ENCODE measurements at regions not wholly inside any gene's neighbourhood (a gene's known extent, or its start where the extent isn't known, plus 50 kb on each side); places are given as distances from the start of the nearest gene placed in this dataset.

DNA sequence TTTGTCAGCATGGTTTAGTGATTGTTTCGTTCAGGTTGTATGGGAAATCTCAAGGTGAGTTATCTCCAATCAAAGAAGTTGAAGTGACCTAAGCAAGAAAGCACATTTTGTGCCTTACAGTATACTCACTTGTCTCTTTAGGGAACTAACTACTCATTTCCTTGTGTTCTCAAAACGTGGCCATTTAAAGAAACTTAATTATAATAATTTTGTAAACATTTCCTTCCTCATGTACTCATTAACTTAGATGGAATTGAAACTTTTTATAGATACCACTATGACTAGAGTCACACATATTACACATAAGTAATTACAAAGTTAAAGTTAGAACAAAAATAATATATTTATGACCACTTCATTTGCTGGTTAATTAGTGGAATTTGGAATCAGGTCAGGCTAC is 552.6 kb downstream of the MRPL39 start:
- Histone ChIP-seq H2AFZ (ENCODE audit: low read length) (no peak overlapping the region), H3K9me3 (replicated peaks; ENCODE audit: insufficient read depth, low read length) (no peaks in the 10 kb centered on the region), H3K4me3 (ENCODE audit: low read length) (no peak overlapping the region), H3K27me3 (replicated peaks; ENCODE audit: insufficient read depth, low read length) (no peaks in the 10 kb centered on the region), H3K27ac (ENCODE audit: low read length) (no peak overlapping the region), H4K20me1 (ENCODE audit: insufficient read depth, low read length) (no peaks in the 10 kb centered on the region), H3K4me1 (ENCODE audit: low read length) (no peaks in the 10 kb centered on the region), H3K36me3 (replicated peaks; ENCODE audit: insufficient read depth, low read length) (no peaks in the 10 kb centered on the region), H3K79me2 (ENCODE audit: low read length) (no peaks in the 10 kb centered on the region), H3K9me2 (replicated peaks; ENCODE audit: insufficient read depth, low read length) (no peaks in the 10 kb centered on the region), H3F3A (ENCODE audit: insufficient read depth, low read length) (no peaks in the 10 kb centered on the region), H3K4me2 (ENCODE audit: low read depth, low read length) (no peak overlapping the region), H3K9ac (ENCODE audit: low read length) (no peak overlapping the region)
- TF ChIP-seq, protein P1, sequence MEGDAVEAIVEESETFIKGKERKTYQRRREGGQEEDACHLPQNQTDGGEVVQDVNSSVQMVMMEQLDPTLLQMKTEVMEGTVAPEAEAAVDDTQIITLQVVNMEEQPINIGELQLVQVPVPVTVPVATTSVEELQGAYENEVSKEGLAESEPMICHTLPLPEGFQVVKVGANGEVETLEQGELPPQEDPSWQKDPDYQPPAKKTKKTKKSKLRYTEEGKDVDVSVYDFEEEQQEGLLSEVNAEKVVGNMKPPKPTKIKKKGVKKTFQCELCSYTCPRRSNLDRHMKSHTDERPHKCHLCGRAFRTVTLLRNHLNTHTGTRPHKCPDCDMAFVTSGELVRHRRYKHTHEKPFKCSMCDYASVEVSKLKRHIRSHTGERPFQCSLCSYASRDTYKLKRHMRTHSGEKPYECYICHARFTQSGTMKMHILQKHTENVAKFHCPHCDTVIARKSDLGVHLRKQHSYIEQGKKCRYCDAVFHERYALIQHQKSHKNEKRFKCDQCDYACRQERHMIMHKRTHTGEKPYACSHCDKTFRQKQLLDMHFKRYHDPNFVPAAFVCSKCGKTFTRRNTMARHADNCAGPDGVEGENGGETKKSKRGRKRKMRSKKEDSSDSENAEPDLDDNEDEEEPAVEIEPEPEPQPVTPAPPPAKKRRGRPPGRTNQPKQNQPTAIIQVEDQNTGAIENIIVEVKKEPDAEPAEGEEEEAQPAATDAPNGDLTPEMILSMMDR (IDR thresholded peaks at IDR 0.05; ENCODE audit: low read length): no peak
- no peak for TF ChIP-seq EZH2 (optimal IDR thresholded peaks at IDR 0.05; ENCODE audit: low read depth, low read length)
- no peak for TF ChIP-seq EZH2phosphoT487 (IDR thresholded peaks at IDR 0.05; ENCODE audit: low read length)
- no peak for DNase-seq

DNA sequence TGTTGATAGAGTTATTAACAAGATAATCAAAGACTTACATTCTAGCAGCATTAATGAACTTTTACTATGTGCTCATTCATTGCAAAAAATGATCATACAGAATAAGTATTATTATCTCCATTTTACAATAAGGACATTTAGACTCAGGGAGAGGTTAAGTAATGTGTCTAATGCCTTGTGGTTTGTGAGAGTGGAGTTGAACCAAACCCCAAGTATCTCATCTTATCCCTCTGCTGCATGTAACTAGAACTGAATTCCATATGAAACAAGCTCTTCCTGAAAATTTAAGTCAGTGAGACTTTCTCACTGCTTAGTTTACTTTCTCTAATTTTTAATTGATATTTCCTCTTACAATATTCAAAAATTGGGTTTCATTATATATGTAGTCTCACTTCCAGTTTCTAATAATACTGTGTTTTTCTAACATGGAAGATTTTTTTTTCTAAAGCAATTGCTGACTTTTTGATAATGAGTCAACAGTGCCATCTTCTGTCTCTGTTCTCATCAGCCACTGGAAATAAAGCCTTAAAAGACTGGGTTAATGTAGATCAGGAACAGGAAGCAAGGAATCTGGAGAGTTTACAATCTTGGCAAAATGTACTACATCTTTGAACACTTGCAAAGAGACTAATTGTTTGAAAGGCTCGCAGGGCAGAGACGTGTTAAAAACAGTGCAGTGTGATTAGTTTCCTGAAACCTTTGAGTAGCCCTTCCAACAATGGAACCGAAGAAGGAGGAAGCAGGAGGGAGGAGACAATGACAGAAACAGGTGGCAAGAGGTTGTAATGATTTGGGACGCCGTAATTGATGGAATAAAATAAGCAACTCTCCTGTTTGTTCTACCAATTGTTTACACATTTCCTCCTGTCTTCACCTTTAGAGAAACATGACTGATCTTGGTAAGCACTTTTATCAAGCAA is 567.6 kb downstream of the MRPL39 start:
- DNase-seq: peak; percentile 66
- Histone ChIP-seq H3K27ac (ENCODE audit: low read length) (no peak overlapping the region), H4K20me1 (ENCODE audit: insufficient read depth, low read length) (no peaks in the 10 kb centered on the region), H3K27me3 (replicated peaks; ENCODE audit: insufficient read depth, low read length) (no peaks in the 10 kb centered on the region), H3K9me3 (replicated peaks; ENCODE audit: insufficient read depth, low read length) (no peaks in the 10 kb centered on the region), H3K4me3 (ENCODE audit: low read length) (peak overlapping the region; percentile 53), H3K36me3 (replicated peaks; ENCODE audit: insufficient read depth, low read length) (no peaks in the 10 kb centered on the region), H3K9me2 (replicated peaks; ENCODE audit: insufficient read depth, low read length) (no peaks in the 10 kb centered on the region), H3K4me2 (ENCODE audit: low read depth, low read length) (peak overlapping the region; percentile 60), H3K9ac (ENCODE audit: low read length) (no peak overlapping the region; the same call in 1 of the 2 replicates), H3K4me1 (ENCODE audit: low read length) (peaks cover 11% of the 10 kb centered on the region), H2AFZ (ENCODE audit: low read length) (peak overlapping the region; percentile 78), H3F3A (ENCODE audit: insufficient read depth, low read length) (no peaks in the 10 kb centered on the region), H3K79me2 (ENCODE audit: low read length) (no peaks in the 10 kb centered on the region)
- TF ChIP-seq EZH2 (optimal IDR thresholded peaks at IDR 0.05; ENCODE audit: low read depth, low read length) (no peak), EZH2phosphoT487 (IDR thresholded peaks at IDR 0.05; ENCODE audit: low read length) (no peak)
- TF ChIP-seq, protein P1 (IDR thresholded peaks at IDR 0.05; ENCODE audit: low read length): peak; percentile 78

DNA sequence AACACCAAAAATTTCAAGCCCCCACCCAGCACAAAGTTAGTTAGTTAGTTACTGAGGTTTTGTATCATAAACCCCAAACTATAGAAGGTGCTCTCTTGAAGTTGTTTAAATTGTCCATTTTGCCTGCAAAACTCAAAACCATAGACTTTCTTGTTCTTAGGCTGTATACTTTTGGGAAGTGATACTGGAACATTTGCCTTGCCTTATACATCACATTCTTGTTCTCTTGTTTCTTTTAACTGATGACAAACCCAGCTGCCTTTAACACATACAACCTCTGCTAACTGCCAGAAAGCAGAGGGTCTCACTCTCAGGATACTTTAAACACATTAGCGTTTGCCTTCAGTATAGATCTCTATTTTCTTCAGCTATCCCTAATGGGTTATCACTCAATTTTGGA is 570.5 kb downstream of the MRPL39 start:
- H3K4me1 ChIP-seq (ENCODE audit: low read length): peaks cover 11% of the 10 kb centered on the region
- H3K9me3 ChIP-seq (replicated peaks; ENCODE audit: insufficient read depth, low read length): no peaks in the 10 kb centered on the region
- no peaks in the 10 kb centered on the region for H3K9me2 ChIP-seq (replicated peaks; ENCODE audit: insufficient read depth, low read length)
- no peak overlapping the region for H3K4me2 ChIP-seq (ENCODE audit: low read depth, low read length)
- no peaks in the 10 kb centered on the region for H3K36me3 ChIP-seq (replicated peaks; ENCODE audit: insufficient read depth, low read length)
- no peak for DNase-seq
- H3K4me3 ChIP-seq (ENCODE audit: low read length): no peak overlapping the region
- no peak overlapping the region for H2AFZ ChIP-seq (ENCODE audit: low read length)
- H4K20me1 ChIP-seq (ENCODE audit: insufficient read depth, low read length): no peaks in the 10 kb centered on the region
- no peaks in the 10 kb centered on the region for H3K27me3 ChIP-seq (replicated peaks; ENCODE audit: insufficient read depth, low read length)
- H3K9ac ChIP-seq (ENCODE audit: low read length): no peak overlapping the region
- H3F3A ChIP-seq (ENCODE audit: insufficient read depth, low read length): no peaks in the 10 kb centered on the region
- TF ChIP-seq, protein P1 (IDR thresholded peaks at IDR 0.05; ENCODE audit: low read length): no peak
- TF ChIP-seq EZH2phosphoT487 (IDR thresholded peaks at IDR 0.05; ENCODE audit: low read length): no peak
- TF ChIP-seq EZH2 (optimal IDR thresholded peaks at IDR 0.05; ENCODE audit: low read depth, low read length): no peak
- no peaks in the 10 kb centered on the region for H3K79me2 ChIP-seq (ENCODE audit: low read length)
- H3K27ac ChIP-seq (ENCODE audit: low read length): no peak overlapping the region
